Inflammatory macrophage (primary cell): ENCODE measurements at regions not wholly inside any gene's neighbourhood (a gene's known extent, or its start where the extent isn't known, plus 50 kb on each side); places are given as distances from the start of the nearest gene placed in this dataset.
A peak's percentile ranks its signal among the peaks of the same experiment; 100 is the strongest.

Experiments
- DNase-seq, 2 donors: peaks; one replicate each; pipeline ENCODE4 v3.0.0-alpha.2; 2020 to 2022

- no peak for DNase-seq
These were observed 56.7 kb upstream of the TMCC3 start for GRCh38 chr12:94707036-94707435.

- DNase-seq: peak; percentile 62 to 77
These were observed 55.9 kb upstream of the TMCC3 start for GRCh38 chr12:94706250-94706661.

GRCh38 chr12:94705676-94706075 is 55.3 kb upstream of the TMCC3 start:
- DNase-seq: no peak

GRCh38 chr12:94704452-94705306 is 54.3 kb upstream of the TMCC3 start:
- DNase-seq: peak in 1 of 2 donors; percentile 45

GRCh38 chr12:94702696-94703095 is 52.3 kb upstream of the TMCC3 start:
- DNase-seq: peak in 1 of 2 donors; percentile 47

GRCh38 chr12:94701711-94702110 is 51.4 kb upstream of the TMCC3 start:
- no peak for DNase-seq

- DNase-seq: no peak
These were observed 50.3 kb upstream of the TMCC3 start for GRCh38 chr12:94700662-94701061.
